HG03159 (cell line): ENCODE measurements at regions not wholly inside any gene's neighbourhood (a gene's known extent, or its start where the extent isn't known, plus 50 kb on each side); places are given as distances from the start of the nearest gene placed in this dataset.
"Not testable (repeated sequence)": the region's sequence is repeated elsewhere in the genome, so short reads cannot be mapped to it uniquely, and the experiment has no call there.

Experiments
- ATAC-seq: cut with Tn5 transposase; IDR thresholded peaks from one replicate; pipeline ENCODE4 v1.9.1; 2021; ENCODE audit warnings: mild to moderate bottlenecking, moderate library complexity; ENCODE audit not compliant: unreplicated experiment

DNA sequence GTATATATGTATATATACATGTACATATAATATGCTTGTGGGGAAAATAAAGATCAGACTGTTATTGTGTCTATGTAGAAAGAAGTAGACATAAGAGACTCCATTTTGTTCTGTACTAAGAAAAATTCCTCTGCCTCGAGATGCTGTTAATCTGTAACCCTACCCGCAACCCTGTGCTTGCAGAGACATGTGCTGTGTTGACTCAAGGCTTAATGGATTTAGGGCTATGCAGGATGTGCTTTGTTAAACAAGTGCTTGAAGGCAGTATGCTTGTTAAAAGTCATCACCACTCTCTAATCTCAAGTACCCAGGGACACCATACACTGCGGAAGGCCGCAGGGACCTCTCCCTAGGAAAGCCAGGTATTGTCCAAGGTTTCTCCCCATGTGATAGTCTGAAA is 972.9 kb downstream of the GALC start:
- not testable (repeated sequence) for ATAC-seq

DNA sequence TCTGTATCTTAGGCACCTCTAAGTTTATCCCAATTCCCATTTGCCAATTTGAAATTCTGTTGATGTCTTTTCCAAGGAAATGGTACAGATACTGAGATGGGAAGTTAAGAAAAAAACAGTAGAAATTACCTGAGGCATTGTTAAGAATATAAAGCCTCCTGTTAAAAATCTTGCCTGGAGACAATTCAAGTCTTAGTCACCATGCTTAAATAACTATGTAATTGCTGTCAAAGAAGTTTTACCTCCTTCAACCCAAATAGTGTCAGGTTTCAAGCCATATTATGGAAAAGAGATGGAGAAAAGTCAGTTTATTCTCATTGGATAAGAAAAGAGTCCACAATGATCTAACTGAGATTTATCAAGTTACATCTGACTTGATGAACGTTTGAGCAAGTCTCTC is 974.7 kb downstream of the GALC start:
- ATAC-seq, result no peak

DNA sequence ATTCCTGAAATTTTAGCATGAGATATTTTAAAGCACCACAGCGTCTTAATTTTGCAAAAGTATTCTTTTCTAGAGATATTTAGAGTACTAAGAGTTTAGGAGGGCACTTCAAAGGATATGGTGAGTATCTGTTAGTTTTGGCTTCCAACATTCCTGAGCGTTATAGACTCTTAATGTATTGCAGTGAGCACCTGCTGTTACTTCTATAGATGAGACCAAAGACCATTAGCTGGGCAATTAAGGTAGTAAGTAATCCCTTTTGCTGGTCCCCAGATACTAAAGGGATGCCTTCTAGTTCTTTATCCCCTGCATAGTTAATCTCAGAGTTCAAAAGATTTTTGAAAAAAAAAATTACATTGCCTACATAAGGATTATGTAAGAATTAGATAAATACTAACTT is 975.6 kb downstream of the GALC start:
- no peak for ATAC-seq

DNA sequence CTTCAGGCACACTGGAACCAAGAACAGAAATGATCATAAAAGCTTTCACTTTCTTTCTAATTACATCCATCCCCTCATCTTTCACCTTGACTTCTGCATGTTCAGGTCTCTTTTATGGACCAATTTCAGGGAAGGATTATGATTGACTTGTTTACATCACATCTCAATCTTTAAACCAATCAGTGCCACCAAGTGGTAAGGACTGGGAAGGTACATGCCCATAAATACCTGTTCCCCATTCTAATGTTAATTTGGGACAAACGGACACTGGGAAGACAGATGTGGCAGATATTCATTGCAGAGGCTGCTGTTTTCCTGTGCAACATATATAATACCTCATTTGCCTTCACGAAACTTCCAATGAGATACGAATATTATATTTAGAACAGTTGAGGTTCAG is 978.1 kb downstream of the GALC start:
- no peak for ATAC-seq

DNA sequence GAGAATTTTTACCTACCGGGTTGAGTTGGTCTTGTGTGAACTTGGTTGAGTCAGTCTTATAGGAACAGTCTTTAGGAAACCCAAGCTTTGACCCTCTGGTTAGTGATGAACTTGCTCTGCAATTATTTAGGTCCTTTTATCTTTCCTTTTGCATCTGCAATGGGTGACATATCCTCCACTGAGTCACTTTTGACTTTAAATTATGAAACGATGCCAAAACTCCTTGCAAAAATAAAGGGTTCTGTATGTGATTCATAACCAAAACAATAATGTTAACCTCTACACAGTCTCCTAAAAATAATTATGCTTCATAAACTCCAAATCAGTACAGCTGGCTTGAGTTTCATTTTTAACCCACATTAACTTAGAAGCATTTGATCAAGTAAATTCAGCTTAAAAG is 979.4 kb downstream of the GALC start:
- ATAC-seq, result no peak

DNA sequence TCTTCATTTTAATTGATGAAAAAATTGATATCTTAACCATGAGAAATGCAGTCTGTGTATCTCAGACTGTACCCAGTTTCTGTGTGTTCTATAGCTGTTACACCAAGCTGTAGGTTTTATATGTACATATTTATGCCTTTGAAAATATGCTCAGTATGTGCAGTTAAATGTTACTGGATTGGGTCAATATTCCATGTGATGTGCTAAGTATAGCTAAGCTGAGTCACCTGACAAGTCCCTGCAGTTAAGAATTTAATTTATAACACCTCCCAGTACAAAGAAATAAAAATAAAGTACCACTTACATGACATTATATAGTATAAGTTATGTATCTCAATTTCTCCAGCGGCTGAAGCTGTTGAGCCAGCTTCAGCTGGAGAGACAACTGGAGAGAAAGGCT is 984.0 kb downstream of the GALC start:
- ATAC-seq, result no peak

DNA sequence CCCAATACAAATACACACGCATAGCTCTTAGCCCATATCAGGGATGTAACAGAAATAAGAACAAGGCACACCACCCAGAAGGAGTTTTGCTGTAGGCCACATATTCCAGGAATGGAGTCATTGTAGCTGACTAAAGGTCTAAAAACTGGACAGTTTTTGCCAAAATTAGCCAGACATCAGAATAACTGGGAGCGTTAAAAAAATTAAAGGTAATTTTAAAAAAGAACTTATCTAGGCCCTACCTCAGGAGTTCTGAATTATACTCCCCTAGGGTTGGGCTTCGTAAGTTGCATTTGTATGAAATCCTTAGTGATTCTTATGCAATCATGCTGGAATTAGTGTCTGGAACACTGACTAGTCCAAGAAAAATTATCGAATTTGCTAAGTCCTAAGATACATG is 987.7 kb downstream of the GALC start:
- no peak for ATAC-seq

DNA sequence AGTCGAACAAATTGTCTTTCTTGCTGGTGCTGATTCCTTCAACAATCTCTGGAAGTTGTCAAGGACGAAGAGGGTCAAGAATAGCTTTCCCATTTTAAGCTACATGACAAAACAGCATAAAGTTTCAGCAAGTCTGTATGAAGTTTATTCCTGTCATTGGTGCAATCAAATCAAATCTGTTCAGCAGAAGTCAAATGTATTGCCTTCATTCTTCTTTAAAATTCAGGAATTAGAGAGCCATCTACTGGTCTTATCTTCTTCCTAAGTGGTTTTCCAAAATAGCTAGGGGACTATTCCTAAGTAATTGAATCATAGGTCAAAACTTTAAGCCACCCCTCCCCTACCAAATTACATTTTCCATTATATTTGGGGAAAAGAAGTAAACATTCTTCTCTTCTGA is 990.2 kb downstream of the GALC start:
- no peak for ATAC-seq

DNA sequence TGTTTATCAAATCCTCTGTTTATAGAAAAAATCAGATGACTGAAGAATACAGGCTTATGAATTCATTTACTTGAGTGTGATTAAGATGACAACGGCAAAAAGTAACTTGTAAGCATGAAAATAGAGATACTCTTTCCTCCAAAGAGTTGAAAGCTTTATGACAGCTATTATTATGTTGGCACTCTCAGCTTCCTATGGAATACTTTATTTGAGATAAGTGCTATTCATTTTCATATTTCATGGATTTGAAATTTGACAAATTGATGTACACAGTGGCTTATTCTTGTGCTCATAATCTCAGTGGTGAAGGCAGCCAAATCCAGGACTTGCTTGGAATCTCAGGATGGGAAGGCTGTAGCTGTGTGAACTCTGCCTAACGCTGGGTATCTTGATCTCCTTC is 991.6 kb downstream of the GALC start:
- no peak for ATAC-seq

DNA sequence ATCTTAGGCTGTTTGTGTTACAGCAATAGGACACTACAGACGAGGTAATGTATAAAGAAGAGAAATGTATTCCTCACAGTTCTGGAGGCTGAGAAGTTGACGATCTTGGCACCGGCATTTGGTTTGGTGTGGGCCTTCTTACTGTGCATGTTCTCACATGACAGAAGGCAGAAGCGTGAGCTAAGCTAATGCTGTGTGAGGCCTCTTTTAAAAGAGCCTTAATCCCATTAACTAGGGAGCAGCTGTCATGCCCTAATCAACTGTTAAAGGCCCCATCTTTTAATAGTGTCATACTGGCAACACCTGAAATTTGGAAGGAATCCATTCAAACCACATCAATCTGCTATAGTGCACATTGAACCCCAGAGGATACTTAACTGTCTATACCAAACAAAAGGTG is 992.9 kb downstream of the GALC start:
- ATAC-seq, result no peak

DNA sequence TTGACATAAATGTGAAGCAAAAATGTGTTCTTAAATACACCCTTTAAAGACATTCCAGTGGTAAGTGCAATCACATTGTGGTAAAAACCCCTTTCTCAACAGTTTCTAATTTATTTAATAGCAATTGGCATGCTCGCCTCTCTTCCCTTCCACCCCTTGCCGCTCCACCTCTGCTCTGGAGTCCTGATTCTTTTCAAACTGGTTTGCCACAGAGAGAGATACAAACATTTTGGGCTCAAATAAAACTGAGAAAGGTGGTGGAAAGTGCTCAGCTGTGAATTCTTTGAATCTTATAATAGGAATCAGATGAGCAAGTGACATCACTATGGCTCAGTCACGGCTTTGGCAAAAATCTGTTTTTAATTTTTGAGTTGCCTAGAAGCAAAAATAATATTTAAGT is 993.9 kb downstream of the GALC start:
- no peak for ATAC-seq

DNA sequence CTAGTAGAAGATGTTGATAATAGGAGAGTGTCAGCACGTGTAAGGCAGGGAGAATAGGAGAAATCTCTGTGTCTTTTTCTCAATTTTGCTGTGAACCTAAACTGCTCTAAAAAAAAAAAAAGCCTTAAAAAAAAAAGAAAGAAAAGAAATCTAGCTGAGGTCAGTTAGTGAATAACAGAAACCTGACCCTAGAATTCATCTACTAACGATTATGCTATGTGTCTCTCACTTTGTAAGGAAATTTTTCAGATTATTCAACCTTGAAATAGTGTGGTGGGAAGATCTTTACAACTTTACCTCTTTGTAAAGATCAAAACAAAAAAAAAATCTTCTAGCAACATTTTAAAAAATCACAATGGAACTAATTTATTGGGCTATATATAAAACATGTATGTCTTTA is 995.7 kb downstream of the GALC start:
- ATAC-seq, result no peak

DNA sequence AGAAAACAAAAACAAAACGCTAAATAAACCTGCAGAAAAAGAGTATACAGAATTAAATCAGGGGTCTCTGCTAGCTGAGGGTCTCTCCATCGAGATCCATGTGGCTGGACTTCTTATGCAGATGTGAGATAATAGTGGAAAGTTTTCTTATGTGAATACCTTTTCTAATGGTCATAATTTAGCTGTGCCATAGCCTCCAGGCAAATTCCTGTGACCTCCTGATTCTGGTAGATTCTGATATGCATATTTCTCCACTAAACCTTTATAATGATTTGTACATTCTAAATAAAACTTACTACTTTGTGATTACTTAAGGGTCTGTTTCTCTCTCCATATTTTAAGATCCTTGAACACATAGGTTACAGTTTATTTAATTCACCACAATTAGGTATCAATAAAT is 1002.6 kb downstream of the GALC start:
- no peak for ATAC-seq

DNA sequence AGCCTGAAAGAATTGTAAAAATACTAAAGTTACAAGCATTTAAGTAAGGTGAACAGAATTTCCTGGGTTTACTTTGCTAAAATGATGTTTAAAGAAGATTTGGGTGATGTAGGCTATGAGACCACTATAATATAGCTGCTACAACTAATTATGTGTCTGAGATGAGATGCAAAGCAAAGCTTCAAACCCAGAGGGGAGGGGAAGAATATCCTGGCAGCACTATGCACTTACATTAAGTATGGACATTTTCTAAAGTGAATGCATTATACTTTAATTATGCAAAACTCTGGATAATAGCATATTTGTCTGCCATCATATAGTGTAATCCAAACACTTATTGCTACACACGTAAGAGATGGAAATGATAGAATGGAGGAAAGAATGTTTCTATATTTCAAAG is 1003.7 kb downstream of the GALC start:
- ATAC-seq, result no peak

DNA sequence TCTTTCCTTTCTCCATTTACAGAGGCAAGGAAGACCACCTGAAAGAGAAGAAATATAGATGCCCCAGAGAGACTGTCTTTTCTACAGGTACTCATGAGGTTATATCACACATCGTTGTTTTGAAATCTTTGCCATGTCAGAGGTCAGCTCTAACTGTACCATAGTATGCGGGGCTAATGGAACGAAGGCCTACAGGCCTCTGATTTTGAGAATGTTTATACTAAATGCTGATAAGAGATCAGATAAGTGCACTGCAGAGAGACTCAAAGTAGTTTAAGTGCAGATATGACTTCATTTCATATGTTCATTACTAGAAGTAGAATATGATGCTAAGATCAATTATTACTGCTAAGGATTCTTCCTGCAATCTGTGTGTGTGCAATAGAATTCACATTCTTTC is 1005.0 kb downstream of the GALC start:
- no peak for ATAC-seq

DNA sequence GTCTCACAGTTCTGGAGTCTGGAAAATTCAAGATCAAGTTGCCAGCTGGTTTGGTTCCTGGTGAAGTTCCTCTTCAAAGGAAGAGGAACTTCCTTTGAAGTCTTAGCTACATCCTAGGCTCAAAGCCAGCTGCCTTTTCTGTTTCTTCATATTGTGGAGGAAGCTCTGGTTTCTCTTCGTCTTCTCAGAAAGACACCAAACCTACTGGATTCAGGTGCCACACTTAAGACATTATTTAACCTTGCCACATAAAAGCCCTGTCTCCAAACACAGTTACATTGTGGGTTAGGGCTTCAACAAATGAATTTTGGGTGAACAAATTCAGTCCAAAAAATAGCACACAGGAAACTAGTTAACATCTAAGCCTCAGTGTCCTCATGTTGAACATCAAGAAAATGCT is 1019.8 kb downstream of the GALC start:
- no peak for ATAC-seq

DNA sequence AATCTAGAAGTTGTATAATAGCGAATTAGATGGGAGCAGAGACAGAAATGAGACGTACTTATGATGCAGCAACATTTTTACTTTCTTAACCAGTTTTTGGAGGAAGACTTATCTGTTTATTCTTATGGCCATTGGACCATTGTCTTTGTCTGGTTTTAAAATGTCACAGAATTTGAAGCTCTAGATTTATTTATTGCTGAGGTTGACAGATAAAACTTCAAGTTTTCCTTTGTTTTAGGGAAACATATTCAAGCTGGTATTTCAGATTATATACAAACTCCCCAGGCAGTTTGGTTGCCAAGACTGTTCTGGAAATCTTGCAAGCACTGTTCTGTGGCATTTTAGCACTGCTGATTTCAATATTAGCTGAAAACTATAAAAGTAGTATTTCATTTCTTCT is 1021.7 kb downstream of the GALC start:
- ATAC-seq, result no peak

DNA sequence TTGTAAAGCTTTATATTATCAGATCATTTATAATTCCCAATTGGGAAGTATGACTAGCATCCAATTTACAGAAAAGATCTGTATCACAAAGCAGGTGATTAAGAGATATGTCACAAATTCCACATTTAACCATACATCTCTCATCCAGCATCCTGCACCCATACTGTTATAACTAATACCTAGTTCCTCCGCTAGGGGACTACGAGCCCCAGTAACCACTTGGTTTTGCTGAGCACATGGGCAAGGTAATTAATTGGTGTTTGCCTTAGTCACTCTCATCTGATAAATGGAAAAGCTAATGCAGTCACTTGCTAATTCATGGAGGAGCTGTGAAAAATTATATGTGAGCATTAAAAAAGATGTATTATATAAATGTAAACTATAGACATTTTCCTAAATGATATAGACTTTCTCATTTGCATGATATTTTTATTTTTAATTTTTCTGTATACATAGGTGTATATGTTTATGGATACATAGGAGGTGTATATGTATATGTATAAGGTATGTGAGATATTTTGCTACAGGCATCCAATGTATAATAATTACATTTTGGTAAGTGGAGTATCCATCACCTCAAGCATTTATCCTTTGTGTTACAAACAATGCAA is 1031.8 kb downstream of the GALC start:
- ATAC-seq, result peak; percentile 77

DNA sequence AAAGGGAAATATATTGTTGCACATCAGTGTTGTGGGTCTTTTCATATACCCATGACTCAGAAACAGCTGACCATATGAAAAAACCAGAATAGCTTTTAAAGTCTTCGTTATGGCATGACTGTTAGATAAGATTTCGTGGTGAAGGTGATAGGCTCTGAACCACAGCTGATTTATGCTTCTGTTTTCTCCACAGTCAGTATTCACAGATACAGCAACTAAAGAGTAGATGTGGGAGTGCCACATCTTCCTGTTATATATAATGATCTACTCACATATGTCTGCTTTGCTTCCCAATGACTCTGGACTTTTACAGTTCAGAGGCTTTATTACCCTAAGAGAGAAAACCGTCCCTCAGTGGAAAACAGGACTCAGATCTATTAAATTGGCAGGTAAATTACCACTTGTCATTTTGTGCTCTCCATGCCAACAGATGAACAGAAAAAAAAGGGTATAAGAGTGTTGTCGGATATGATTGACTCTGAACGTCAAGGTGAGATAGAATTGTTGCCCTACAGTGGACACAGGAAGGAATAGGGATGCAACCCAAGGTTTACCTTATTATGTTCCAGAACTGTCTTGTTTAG is 1037.1 kb downstream of the GALC start:
- ATAC-seq, result no peak

DNA sequence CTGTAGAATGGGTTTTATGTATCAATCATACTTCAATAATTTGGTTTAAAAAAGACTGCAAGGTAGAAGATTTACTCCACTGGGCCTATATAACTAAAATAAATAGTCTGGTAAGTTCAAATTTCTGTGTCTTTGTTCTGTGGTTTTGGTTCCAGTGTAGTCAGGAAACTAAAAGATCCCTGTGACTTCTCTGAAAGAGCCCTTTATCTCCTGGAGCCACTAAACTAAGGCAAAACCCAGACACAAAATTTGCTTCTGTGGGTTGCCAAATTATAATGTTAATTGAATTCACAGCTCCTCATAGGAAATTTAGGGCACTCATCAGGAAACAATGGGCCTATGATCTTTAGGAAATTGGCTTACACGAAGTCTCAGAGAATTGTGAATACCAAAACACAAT is 1038.4 kb downstream of the GALC start:
- ATAC-seq, result no peak

DNA sequence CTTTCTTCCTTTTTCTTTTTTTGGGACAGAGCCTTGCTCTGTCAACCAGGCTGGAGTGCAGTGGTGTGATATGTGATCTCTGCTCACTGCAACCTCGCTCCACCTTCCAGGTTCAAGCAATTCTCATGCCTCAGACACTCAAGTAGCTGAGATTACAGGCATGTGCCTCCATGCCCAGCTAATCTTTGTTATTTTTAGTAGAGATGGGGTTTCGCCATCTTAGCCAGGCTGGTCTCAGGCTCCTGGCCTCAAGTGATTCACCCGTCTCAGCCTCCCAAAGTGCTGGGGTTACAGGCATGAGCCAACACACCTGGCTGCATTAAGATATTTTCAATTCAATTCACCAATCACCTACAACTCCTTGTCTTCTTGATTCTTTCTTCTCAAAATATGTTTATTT is 1046.5 kb downstream of the GALC start:
- ATAC-seq, result no peak

DNA sequence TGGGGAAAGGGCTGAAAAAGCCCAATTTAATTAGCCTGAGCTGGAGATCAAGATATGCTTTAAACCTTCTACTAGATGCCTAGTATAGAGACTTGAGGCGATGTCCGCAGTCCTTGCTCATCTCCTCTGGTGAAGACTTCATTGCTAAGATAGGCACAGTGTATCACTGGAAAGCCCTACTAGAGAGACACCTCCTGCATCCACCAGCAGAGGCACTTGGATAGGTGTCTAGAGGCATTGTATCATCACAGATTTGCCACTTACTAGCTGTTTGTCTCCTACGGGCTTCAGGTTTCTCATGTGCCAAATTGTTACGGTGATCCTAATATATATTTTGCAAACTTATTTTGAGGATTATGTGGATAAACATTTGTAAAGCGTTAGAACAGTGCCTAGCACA is 1048.5 kb downstream of the GALC start:
- no peak for ATAC-seq
